HFFc6 (cell line): ENCODE measurements at regions not wholly inside any gene's neighbourhood (a gene's known extent, or its start where the extent isn't known, plus 50 kb on each side); places are given as distances from the start of the nearest gene placed in this dataset.
"Not testable (repeated sequence)": the region's sequence is repeated elsewhere in the genome, so short reads cannot be mapped to it uniquely, and the experiment has no call there.

Experiments
- DNase-seq: peaks from one replicate; pipeline ENCODE4 v3.0.0-alpha.2; 2018
- H3K27ac Mint-ChIP-seq: 2 replicates; pipeline ENCODE4 v1.8.0; 2020; ENCODE audit warnings: mild to moderate bottlenecking, mixed read lengths
- H3K27me3 Mint-ChIP-seq: 2 replicates; pipeline ENCODE4 v1.8.0; 2021; ENCODE audit warnings: mild to moderate bottlenecking, moderate library complexity, mixed read lengths; ENCODE audit not compliant: insufficient read depth
- H3K36me3 Mint-ChIP-seq: 2 replicates; pipeline ENCODE4 v1.8.0; 2021; ENCODE audit warnings: low read depth, mixed read lengths
- H3K4me1 Mint-ChIP-seq: 2 replicates; pipeline ENCODE4 v1.8.0; 2020; ENCODE audit warnings: low read depth, mixed read lengths
- H3K4me3 Mint-ChIP-seq: 2 replicates; pipeline ENCODE4 v1.8.0; 2020; ENCODE audit warnings: mild to moderate bottlenecking, moderate library complexity, mixed read lengths
- H3K9me3 Mint-ChIP-seq: 2 replicates; pipeline ENCODE4 v1.8.0; 2020; ENCODE audit warnings: mild to moderate bottlenecking, mixed read lengths
- CTCF ChIP-seq: fragments of 200-600 bp; sonication (generic); IDR thresholded peaks from 2 replicates; pipeline ENCODE4 v1.5.0; 2021; ENCODE audit warnings: antibody characterized with exemption, mild to moderate bottlenecking

GRCh38 chrY:19541475-19542306, 202.8 kb downstream of the KDM5D start:
- H3K4me1 Mint-ChIP-seq: no peaks in the 10 kb centered on the region
- H3K27me3 Mint-ChIP-seq: peaks cover 5% of the 10 kb centered on the region
- no peak for TF ChIP-seq CTCF
- no peaks in the 10 kb centered on the region for H3K9me3 Mint-ChIP-seq
- H3K4me3 Mint-ChIP-seq: no peak overlapping the region
- H3K36me3 Mint-ChIP-seq: no peaks in the 10 kb centered on the region
- no peak overlapping the region for H3K27ac Mint-ChIP-seq
- no peak for DNase-seq

GRCh38 chrY:19535697-19536096, 208.8 kb downstream of the KDM5D start:
- not testable (repeated sequence) for DNase-seq, H3K4me1 Mint-ChIP-seq, H3K36me3 Mint-ChIP-seq, H3K27ac Mint-ChIP-seq, H3K27me3 Mint-ChIP-seq, H3K9me3 Mint-ChIP-seq, H3K4me3 Mint-ChIP-seq

- no peak for DNase-seq
- Mint-ChIP-seq H3K4me1 (no peaks in the 10 kb centered on the region), H3K9me3 (no peaks in the 10 kb centered on the region), H3K27ac (no peak overlapping the region), H3K27me3 (no peaks in the 10 kb centered on the region), H3K4me3 (no peak overlapping the region), H3K36me3 (no peaks in the 10 kb centered on the region)
- TF ChIP-seq CTCF: no peak
These were observed 222.6 kb downstream of the KDM5D start for GRCh38 chrY:19521976-19522375.

- H3K27ac Mint-ChIP-seq: no peak overlapping the region
- peaks cover 5% of the 10 kb centered on the region; the same call in 1 of the 2 replicates for H3K27me3 Mint-ChIP-seq
- no peaks in the 10 kb centered on the region for H3K9me3 Mint-ChIP-seq
These were observed 241.5 kb downstream of the KDM5D start for GRCh38 chrY:19503092-19503449.

GRCh38 chrY:19502169-19503091, 242.1 kb downstream of the KDM5D start:
- no peak for TF ChIP-seq CTCF
- Mint-ChIP-seq H3K36me3 (no peaks in the 10 kb centered on the region), H3K27ac (no peak overlapping the region)

More at GRCh38 chrY:19503092-19503449, 241.5 kb downstream of the KDM5D start:
- no peak for TF ChIP-seq CTCF
- no peaks in the 10 kb centered on the region for H3K36me3 Mint-ChIP-seq
- H3K4me3 Mint-ChIP-seq: no peak overlapping the region
- no peak for DNase-seq
- H3K4me1 Mint-ChIP-seq: no peaks in the 10 kb centered on the region

GRCh38 chrY:19498556-19498955, 246.0 kb downstream of the KDM5D start:
- H3K27me3 Mint-ChIP-seq: peaks cover 5% of the 10 kb centered on the region; the same call in 1 of the 2 replicates
- no peak for DNase-seq
- H3K27ac Mint-ChIP-seq: no peak overlapping the region
- H3K4me1 Mint-ChIP-seq: no peaks in the 10 kb centered on the region
- no peaks in the 10 kb centered on the region for H3K36me3 Mint-ChIP-seq
- no peak for TF ChIP-seq CTCF
- no peak overlapping the region for H3K4me3 Mint-ChIP-seq
- H3K9me3 Mint-ChIP-seq: no peaks in the 10 kb centered on the region

More at GRCh38 chrY:19502169-19503091, 242.1 kb downstream of the KDM5D start:
- Mint-ChIP-seq H3K27me3 (peaks cover 5% of the 10 kb centered on the region; the same call in 1 of the 2 replicates), H3K4me3 (no peak overlapping the region), H3K4me1 (no peaks in the 10 kb centered on the region), H3K9me3 (no peaks in the 10 kb centered on the region)
- no peak for DNase-seq
